GM21367 (cell line): ENCODE measurements at regions not wholly inside any gene's neighbourhood (a gene's known extent, or its start where the extent isn't known, plus 50 kb on each side); places are given as distances from the start of the nearest gene placed in this dataset.
"Not testable (repeated sequence)": the region's sequence is repeated elsewhere in the genome, so short reads cannot be mapped to it uniquely, and the experiment has no call there.

Experiments
- ATAC-seq: cut with Tn5 transposase; IDR thresholded peaks from one replicate; pipeline ENCODE4 v1.9.1; 2021; ENCODE audit not compliant: unreplicated experiment

DNA sequence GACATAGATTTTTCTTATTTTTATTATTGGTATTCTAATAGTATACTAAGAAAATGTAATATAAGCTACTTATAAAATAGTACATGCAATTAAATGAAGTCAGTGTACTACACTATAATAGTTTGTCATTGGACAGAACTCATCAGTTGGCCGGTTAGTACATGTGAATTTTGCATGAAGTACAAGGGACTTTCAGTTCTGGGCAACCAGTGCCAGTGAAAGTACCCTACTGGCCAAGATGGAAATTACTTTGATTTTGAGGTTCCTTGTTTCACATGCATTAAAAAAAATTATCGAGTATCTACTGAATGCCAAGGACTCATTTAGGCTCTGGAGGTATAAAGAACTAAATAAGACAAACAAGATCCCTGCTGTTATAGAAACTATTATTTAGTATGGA, 213.4 kb upstream of the ELL2 start:
- no peak for ATAC-seq

DNA sequence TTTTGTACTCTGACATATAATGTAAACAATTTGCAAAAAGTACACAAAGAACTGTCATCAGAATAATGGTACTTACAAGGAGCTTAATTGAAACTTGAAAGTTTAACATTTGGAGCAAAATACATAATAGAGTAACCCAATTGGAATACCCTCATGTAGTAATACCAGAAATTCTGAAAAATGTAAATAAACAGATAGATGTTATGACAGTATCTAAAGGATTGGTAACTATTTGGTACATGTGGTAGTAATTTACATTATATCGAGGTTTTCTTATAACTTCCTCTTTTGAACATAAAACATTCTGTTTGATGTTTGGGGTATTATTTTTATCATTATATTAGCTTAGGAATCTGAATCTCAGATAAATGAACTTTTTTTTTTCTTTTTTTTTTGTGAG, 211.7 kb upstream of the ELL2 start:
- ATAC-seq = no peak

DNA sequence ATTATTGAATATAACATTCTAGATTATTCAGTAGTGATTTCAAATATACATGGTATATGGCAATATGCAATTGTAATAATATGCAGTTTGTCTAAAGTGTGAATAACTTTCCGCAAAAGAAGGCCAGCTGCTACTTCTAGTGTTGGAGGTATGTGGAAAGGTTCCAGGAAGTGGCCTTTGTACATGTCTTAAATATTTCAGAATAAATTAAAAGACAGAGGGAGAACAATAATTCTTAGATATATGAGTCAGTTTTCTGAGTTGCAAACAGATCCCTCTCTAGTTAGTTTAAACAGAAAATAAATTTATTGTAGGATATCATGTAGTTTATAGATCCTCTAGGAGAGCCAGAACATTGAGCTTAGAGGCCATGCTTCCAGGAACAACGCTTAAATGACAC, 210.8 kb upstream of the ELL2 start:
- ATAC-seq = no peak

DNA sequence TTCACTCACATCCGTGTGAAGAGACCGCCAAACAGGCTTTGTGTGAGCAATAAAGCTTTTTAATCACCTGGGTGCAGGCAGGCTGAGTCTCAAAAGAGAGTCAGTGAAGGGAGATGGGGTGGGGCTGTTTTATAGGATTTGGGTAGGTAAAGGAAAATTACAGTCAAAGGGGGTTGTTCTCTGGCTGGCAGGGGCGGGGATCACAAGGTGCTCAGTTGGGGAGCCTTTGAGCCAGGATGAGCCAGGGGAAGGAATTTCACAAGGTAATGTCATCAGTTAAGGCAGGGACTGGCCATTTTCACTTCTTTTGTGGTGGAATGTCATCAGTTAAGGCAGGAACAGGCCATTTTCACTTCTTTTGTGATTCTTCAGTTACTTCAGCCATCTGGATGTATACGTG, 210.3 kb upstream of the ELL2 start:
- ATAC-seq = not testable (repeated sequence)

DNA sequence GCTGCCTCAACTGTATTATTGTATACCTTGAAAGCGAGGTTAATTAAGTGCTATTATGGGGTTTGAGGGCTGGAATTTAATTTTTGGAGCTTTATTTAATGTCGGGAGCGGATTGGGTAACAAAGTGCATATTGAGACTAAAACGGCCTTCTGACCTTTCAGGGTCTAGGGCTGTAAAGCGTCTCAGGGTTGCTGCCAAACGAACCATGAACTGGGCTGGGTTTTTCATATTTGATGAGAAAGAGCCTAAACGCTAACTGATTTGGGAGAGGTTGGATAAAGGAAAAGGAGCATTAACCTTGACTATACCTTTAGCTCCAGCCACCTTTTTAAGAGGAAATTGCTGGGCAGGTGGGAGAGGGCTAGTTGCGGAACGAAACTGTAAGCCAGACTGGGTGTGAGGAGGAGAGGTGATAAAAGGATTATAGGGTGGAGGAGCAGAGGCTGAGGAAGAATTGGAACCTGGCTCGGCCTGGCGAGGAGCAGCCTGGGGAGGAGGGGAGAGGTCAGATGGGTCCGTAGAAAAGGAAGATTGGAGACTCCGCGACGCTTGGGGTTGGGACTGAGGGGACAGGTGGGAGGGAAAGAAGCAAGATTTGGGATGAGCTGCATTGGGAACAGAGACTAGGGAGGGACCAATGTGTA, 209.0 kb upstream of the ELL2 start:
- not testable (repeated sequence) for ATAC-seq

DNA sequence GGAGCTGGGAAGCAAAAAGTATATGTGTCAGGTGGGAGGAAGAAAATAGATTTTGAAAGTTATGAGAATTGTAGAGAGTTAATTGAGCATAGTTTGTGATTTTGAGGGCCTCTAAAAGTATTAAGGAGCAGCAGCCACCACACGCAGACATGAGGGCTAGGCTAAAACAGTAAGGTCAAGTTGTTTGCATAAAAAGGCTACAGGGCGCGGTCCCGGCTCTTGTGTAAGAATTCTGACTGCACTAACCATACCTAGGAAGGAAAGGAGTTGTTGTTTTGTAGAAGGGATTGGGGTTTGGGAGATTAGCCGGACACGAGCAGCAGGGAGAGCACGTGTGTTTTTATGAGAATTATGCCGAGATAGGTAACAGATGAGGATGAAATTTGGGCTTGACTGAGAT, 207.2 kb upstream of the ELL2 start:
- not testable (repeated sequence) for ATAC-seq

DNA sequence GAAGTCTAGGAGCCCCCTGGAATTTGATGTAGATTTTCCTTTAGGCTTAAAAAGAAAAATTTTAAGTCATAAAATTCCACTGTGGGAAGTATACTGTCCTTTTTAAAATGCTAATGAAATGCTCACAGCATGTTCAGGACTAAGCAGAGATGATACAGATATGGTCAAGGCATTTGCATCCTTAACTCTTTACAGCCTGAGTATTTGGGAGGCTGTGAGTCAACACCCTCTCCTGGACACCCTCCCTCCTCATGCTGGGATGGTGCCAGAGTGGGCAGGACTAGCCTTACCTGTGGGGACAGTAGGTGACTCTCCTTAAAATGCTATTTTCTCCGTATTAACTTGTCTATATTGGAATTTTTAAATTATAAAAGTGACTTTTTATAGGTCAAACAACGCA, 197.4 kb upstream of the ELL2 start:
- ATAC-seq = no peak

DNA sequence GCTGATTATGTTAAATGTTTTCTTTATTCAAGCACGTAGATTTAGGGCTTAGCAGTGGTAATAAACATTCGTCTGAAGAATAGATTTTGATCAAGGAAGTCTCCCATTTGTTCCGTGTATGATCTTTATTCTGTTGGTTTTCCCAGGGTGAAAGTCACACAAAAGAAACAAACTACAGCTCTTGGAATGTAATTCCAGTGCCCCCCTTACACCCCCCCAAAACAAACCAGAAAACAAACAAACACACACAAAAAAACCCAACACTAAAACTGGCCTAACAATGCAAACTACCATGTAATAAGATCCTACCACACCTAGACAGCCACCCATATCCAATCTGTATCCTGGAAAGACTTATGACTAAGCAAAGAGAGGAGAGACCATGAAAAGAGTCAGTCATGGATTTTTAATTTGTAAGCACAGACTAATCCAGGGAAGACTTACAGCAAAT, 196.2 kb upstream of the ELL2 start:
- no peak for ATAC-seq

DNA sequence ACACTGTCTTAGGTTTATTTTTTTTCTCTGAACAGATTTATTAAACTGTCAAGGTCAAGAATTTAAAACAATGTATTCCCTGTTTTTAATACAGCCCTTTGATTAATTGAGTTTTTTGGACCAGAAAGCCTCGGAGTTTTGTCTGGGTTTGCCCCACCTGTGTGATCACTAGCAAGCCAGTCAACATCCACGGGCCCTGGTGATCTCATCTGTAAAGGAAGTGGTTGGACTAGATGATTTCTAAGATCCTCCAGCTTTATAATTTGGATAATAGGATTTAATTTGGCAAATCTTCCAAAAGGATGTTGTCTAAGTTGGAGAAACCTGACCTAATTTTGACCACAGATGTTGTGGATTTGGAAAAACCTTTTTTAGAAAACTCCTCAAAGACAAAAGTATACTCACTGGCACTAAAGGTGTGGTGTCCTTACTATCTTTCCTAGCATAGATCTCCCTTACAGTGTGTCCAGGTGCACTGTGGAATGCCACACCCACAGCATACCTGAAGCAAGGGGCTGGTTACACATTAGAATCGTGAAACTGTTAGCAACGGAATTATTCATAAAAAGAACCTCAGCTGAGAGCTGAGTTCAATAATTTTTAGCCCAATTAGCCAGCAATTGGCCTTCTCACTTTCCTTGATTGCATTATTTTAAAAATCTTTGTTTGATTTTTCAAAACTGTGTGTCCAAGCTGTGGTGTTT, 195.6 kb upstream of the ELL2 start:
- ATAC-seq = no peak

DNA sequence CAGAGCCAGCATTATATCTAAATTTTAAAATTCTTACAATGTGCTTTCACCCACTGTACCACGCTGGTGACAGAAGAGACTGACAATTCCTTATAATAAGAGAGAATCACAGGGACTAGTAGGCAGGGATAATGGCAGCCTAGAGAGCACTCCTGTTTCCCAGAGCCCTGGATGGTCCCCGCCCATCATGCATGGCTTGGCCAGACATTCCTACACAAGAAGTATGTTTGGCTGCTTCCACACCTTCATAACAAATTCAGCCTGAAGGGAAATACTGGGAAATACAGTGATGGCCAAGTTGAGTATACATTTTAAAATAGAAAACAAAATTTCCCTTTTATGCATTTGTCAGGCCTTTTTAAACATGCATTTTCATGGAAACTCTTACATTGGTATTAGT, 193.5 kb upstream of the ELL2 start:
- ATAC-seq = no peak

DNA sequence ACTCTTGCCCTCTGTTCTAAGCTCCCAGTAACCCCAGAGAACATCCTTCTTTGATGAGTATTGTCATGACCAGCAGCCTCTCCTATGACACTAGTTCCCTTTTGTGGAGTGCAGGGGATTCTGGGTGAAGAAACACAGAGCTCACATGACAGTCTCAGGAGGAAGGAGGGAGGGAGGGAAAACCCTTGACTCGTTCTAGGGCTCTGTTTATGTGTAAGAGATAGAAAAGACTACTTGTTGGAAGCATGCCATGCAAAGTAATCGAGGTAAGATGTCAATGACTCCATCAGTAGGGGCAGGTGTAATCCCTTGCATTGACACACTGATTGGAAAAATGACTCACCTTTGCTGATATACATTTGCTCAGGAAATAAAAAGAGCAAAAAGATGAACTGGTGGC, 190.2 kb upstream of the ELL2 start:
- no peak for ATAC-seq

DNA sequence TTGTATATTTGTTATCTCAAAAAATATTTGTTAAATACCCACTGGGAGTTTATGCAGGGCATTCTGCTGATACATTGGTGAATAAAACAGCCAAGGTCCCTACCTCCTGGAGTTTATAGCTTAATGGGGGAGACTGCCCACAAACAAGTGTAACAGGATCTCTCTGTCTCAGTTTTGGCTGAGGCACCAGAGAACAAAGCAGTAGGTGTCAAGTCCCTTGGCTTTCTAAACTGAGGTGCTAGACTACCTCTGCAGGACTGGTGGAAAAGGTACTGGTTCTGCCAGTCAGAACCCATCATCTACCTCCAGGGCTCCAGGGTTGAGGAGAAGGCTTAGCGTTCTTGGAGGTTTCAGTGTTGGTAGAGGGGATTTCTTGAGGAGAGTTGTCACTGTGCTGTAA, 188.4 kb upstream of the ELL2 start:
- ATAC-seq = no peak

DNA sequence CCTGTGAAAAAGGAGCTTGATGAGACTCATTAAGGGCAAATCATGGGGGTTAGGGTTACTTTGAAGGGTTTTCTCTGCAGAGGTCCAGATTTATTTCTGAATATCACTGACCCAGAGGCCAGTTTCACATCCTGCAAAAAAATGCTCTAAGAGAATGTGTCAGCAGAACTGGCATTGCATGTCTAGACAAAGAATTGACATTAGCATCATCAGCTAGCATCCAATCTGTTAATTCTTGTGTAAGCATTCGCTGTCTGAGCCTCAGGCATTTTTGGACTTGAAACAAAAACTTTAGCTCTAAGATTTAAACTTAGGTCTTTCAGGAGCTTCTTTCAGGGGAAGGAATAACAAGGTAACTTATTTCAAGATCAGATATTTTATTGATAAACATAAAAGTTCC, 187.9 kb upstream of the ELL2 start:
- no peak for ATAC-seq

DNA sequence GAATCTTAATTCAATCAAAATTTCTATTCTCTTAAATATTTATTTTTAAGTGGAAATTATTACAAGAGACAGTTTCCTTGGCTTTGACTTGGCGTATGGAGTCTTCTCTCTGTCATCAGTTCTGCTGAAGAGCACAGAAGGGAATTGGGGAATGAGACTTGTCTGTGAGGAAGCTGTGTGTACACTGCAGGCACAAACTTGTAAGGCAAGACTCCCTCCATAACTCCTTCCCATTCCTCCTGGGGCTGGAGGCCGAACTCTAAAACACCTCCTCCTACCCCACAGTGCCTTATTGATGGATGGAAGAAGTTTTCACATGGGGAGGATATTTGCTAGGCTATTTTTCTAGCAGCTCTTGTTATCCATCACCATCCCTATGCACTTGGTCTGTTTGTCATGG, 187.4 kb upstream of the ELL2 start:
- no peak for ATAC-seq

DNA sequence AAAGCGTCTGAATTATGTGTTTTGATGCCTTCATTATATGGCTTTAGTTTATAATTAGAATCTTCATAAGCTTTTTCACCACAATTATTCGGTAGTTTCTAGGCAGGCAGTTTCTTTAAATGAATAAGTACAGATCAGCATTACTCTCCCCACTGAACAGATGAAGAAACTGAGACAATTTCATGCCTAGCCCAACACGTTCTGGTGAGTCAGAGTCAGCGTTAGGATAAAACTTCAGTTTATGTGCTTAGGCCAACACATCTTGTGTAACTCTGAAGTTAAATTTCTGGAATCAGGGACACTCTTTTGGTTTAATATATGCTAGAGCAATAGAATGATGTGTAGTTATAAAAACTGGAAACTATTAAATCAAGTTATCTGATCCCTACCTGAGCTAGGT, 186.7 kb upstream of the ELL2 start:
- no peak for ATAC-seq

DNA sequence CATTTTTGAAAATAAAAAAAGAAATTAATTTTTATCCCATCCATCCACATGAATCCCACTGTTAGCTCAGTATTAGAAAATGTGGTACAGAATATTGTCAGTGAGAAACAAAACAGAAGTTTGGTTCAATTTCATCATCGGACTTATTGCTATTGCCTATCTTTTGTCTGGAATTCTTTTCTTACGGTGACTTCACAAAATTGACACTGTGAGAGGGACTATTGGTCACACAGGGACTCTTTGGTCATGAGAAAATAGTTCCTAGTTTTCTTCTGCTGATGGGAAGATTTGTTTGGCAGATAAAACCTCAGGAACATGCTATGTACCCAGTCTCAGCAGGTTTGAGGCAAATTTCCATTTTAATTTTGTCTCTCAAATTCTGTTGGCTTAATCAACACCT, 186.2 kb upstream of the ELL2 start:
- ATAC-seq = no peak

DNA sequence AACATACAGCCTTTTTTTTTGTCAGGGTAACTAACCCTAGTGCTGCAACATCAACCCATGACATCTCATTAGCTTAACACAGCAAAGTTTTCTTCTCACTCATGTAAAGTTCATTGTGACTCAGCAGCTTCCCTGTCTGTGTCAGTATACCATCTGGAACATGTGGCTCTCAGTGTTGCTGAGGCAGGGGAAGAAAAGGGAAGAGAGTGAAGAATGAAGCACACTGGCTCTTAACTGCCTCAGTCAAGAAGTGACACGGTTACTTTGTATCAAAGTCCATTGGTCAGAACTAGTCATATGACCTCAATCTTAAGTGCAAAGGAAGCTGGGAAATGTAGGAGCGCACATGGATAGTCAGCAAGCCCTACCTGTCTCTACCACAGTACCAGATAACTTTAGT, 185.0 kb upstream of the ELL2 start:
- peak; percentile 62 for ATAC-seq

DNA sequence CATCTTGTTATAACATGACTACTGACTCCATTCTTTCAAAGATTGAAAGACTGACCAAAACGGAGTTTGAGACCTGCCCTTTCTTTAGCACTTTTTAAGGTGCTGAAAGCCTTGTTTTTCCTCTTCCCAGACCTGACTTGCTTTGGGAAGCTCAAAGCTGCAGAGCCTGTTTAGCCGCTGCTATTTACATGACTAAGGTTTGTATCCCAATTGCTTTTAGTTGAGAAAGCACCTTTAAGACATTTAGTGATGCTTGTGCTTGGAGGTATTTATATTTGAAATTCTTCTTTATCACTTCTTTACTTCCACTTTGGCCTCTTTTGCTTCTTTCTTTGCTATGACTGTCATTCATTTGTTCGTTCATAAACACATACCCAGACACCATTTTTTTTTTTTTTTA, 182.6 kb upstream of the ELL2 start:
- ATAC-seq = no peak

DNA sequence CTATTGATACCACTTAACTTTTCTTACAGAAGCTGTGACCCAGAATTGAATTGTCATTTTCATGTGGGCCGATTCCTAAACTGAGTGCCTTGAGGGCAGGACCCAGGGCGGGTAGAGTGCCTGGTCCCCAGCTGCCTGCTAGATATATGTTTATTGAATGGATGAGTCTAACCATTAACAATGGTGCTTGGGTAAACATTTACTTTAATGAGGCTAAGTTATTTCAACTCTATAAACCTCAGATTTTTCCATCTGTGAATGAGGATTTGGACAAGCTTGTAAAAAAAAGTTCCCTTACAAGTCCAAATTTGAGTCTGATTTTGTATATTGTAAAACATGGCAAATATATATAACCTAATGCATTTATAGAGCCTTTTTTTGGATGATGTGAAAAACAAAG, 181.8 kb upstream of the ELL2 start:
- no peak for ATAC-seq

DNA sequence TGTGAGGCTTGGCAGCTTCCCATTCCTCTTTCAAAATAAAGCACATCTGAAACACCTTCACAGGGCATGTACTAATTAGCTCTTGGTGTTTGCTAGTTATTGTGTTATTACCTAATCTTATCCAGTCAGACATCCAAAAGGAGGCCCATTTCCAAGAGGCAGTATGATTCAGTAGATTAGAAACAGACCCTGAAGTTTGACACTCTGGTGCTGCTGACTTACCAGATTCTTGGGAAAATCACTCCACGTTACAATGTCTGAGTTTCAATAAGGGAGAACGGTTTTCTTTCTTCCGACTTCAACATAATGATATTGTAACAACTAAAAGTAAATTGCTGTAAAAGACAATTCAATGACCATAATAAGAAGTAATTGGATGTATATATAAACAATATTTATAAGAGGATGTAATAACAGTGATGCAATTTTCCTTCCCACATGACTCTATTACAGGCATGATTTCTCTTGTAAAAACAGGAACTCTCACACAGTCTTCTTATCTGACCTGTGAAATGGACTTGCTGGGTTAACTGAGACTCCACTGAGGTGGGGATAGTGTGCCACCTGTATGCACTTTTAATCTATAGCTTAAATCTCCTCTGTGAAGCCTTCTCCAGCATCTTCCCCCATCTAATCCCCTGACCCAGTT, 181.3 kb upstream of the ELL2 start:
- no peak for ATAC-seq

DNA sequence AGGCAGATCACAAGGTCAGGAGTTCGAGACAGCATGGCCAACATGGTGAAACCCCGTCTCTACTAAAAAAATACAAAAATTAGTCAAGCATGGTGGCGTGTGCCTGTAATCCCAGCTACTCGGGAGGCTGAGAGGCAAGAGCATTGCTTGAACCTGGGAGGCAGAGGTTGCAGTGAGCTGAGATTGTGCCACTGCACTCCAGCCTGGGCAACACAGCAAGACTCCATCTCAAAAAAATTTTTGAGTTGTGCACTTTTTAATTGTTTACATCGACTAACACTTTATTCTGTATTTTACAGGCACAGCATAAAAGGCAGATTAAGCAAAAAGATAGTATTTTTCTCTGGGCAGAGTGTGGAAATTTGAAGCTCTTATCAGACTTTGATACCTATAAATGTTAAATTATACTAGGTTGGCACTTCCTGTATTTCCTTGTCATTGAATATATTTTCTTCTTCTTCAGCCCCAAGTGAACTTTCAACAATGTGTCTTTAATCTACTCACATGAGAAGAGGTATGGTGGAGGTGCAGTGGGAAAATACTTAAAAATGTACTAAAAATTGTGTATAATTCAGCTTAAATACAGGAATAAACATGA, 180.6 kb upstream of the ELL2 start:
- ATAC-seq = no peak

DNA sequence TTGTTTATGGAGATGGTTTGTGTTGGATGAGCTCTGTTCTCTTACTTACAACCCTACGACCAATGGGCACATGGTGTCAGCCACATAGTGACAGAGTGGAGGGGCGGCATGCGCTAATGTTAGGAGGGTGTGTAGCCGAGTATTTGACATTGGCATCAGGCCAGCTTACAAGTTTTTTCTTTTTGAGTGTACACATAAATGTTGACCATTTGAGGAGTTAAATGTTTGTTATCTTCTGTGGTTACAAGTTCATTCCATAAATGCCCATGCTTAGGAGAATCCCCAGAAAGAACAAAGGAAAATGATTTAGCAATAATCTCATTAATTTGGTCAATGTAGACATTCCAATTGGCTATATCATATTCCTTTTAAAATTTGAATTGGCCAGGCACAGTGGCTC, 180.1 kb upstream of the ELL2 start:
- ATAC-seq = no peak
